ENCODE measurements at regions not wholly inside any gene's neighbourhood (a gene's known extent, or its start where the extent isn't known, plus 50 kb on each side); places are given as distances from the start of the nearest gene placed in this dataset.

DNA sequence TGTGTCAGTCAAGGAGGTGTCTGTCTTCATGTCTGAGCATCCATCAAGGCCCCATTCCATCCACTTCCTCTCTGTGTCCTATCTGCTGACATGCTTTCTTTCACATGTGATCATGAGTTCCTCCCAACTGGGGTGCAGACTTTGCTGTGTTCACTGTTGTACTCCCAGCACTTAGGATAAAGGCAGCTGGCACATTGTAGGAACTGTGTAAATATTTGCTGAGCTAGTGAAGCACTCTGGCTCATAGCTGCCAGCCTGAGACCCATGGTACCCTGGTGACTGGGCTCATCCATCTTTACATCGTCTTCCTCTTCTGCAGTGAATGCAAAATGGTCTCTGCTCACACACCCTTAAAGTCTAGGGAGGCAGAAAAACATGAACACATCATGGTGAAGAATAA lies 242.2 kb upstream of the IGFBP3 start:
- TF ChIP-seq, protein P1, sequence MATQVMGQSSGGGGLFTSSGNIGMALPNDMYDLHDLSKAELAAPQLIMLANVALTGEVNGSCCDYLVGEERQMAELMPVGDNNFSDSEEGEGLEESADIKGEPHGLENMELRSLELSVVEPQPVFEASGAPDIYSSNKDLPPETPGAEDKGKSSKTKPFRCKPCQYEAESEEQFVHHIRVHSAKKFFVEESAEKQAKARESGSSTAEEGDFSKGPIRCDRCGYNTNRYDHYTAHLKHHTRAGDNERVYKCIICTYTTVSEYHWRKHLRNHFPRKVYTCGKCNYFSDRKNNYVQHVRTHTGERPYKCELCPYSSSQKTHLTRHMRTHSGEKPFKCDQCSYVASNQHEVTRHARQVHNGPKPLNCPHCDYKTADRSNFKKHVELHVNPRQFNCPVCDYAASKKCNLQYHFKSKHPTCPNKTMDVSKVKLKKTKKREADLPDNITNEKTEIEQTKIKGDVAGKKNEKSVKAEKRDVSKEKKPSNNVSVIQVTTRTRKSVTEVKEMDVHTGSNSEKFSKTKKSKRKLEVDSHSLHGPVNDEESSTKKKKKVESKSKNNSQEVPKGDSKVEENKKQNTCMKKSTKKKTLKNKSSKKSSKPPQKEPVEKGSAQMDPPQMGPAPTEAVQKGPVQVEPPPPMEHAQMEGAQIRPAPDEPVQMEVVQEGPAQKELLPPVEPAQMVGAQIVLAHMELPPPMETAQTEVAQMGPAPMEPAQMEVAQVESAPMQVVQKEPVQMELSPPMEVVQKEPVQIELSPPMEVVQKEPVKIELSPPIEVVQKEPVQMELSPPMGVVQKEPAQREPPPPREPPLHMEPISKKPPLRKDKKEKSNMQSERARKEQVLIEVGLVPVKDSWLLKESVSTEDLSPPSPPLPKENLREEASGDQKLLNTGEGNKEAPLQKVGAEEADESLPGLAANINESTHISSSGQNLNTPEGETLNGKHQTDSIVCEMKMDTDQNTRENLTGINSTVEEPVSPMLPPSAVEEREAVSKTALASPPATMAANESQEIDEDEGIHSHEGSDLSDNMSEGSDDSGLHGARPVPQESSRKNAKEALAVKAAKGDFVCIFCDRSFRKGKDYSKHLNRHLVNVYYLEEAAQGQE (IDR thresholded peaks at IDR 0.05; ENCODE audit: insufficient read depth in 1 of 2, low read depth in 2 of 2, low read length in 2 of 2) = no peak
- TF ChIP-seq SIN3A (IDR thresholded peaks at IDR 0.05; ENCODE audit: borderline replicate concordance, insufficient read depth, low read length) (no peak), FOXP2 (optimal IDR thresholded peaks at IDR 0.05; ENCODE audit: borderline replicate concordance, extremely low read depth, extremely low read length, insufficient read depth) (no peak)

DNA sequence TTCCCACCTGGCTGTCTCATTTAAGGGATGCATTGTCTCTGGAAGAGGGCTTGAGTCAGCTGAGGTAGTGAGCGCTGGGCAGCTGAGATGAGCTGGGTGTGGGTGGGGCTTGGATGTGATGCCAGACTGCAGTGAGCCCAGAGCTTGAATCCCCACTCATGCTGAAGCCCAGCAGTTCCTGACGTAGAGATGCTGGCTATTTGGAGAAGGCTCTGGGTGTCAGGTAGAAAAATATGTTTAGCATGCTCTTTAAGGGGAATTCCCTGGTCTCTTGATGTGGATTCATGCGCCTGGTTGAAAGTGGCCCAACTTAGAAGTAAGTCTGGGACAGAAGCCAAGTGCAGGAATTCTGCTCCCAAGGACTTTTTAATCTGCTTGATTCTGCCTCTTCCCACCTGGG lies 241.5 kb upstream of the IGFBP3 start:
- no peak for TF ChIP-seq FOXP2 (optimal IDR thresholded peaks at IDR 0.05; ENCODE audit: borderline replicate concordance, extremely low read depth, extremely low read length, insufficient read depth)
- TF ChIP-seq TAF1 (IDR thresholded peaks at IDR 0.05; ENCODE audit: borderline replicate concordance, insufficient read depth, low read length) = no peak
- TF ChIP-seq, protein P1 (IDR thresholded peaks at IDR 0.05; ENCODE audit: insufficient read depth in 1 of 2, low read depth in 2 of 2, low read length in 2 of 2) = no peak
- TF ChIP-seq SIN3A (IDR thresholded peaks at IDR 0.05; ENCODE audit: borderline replicate concordance, insufficient read depth, low read length) = no peak
- TF ChIP-seq POLR2AphosphoS5 (IDR thresholded peaks at IDR 0.05; ENCODE audit: low read depth, low read length) = no peak

DNA sequence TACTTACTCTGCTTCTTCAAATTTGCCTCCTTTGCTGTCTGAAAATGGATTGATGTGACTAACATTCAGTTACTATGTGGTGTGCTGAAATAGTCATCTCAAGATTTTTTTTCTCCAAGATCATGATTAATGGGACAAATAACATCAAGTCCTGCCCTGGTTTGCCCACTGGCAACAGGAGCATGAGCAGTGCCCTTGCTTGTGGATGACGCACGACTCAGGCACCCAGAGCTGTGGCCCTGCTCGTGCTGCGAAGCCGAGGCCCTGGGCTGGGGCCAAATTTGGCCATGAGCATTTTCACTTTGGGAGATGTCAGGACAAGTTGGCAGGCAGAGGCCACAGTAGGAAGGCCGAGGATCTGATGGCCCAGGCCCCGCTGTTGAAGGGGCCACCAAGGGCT lies 239.8 kb upstream of the IGFBP3 start:
- TF ChIP-seq TAF1 (IDR thresholded peaks at IDR 0.05; ENCODE audit: borderline replicate concordance, insufficient read depth, low read length) = no peak
- TF ChIP-seq, protein P1 (IDR thresholded peaks at IDR 0.05; ENCODE audit: insufficient read depth in 1 of 2, low read depth in 2 of 2, low read length in 2 of 2) = no peak
- TF ChIP-seq POLR2AphosphoS5 (IDR thresholded peaks at IDR 0.05; ENCODE audit: low read depth, low read length) = no peak
- TF ChIP-seq SIN3A (IDR thresholded peaks at IDR 0.05; ENCODE audit: borderline replicate concordance, insufficient read depth, low read length) = no peak
- TF ChIP-seq FOXP2 (optimal IDR thresholded peaks at IDR 0.05; ENCODE audit: borderline replicate concordance, extremely low read depth, extremely low read length, insufficient read depth) = no peak

DNA sequence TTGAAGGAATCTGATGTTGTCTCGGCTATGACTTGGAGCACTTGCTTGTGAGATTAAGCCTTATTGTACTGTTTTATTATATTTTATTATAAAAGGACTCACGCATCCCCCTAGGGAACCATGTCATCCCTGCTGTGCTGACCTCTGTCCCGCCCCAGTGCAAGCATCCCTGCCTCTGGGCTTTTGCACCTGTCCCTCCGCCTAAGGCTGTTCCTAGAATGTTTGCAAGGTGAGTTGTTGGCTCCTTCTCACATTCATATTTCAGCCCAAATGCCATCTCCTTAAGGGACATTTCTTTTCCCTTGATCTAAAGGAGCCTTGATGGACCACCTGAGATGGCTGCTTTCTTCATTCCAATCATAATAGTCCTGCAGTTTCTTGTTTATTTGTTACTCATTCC lies 236.9 kb upstream of the IGFBP3 start:
- no peak for TF ChIP-seq SIN3A (IDR thresholded peaks at IDR 0.05; ENCODE audit: borderline replicate concordance, insufficient read depth, low read length)
- TF ChIP-seq POLR2AphosphoS5 (IDR thresholded peaks at IDR 0.05; ENCODE audit: low read depth, low read length) = no peak
- no peak for TF ChIP-seq TAF1 (IDR thresholded peaks at IDR 0.05; ENCODE audit: borderline replicate concordance, insufficient read depth, low read length)
- TF ChIP-seq, protein P1 (IDR thresholded peaks at IDR 0.05; ENCODE audit: insufficient read depth in 1 of 2, low read depth in 2 of 2, low read length in 2 of 2) = no peak
- TF ChIP-seq FOXP2 (optimal IDR thresholded peaks at IDR 0.05; ENCODE audit: borderline replicate concordance, extremely low read depth, extremely low read length, insufficient read depth) = no peak

DNA sequence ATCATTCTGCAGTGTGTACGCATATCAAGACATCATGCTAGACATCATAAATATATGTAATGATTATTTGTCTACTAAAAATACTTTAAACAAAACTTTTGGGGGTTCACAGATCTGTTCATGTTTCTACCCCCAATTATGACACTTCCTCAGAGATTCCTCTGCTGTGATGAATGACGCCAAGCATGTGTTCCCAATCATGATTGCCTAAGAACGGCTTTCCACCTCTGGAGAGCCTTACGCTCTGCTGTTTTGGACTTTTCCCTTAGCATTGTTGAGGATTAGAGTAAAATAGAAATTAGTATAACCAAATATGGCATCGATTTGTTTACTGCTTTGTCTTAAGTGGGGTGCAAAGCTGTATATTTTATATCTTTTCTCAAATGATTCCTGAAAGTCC lies 236.3 kb upstream of the IGFBP3 start:
- no peak for TF ChIP-seq FOXP2 (optimal IDR thresholded peaks at IDR 0.05; ENCODE audit: borderline replicate concordance, extremely low read depth, extremely low read length, insufficient read depth)
